ENCODE measurements at regions not wholly inside any gene's neighbourhood (a gene's known extent, or its start where the extent isn't known, plus 50 kb on each side); places are given as distances from the start of the nearest gene placed in this dataset.

DNA sequence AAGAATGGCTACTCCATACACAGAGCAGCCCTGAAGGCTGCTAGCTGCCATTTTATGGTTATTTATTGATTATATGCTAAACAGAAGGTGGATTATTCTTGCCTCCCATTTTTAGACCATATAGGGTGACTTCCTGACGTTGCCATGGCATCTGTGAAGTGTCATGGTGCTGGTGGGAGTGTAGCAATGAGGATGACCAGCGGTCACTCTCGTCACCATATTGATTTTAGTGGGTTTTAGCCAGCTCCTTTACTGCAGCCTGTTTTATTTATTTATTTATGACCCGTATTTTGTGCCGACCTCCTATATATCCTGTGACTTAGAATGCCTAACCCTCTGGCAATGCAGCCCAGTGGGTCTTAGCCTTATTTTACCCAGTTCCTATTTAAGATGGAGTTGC is 553.9 kb downstream of the TNS1 start:
- TF ChIP-seq, protein P1, sequence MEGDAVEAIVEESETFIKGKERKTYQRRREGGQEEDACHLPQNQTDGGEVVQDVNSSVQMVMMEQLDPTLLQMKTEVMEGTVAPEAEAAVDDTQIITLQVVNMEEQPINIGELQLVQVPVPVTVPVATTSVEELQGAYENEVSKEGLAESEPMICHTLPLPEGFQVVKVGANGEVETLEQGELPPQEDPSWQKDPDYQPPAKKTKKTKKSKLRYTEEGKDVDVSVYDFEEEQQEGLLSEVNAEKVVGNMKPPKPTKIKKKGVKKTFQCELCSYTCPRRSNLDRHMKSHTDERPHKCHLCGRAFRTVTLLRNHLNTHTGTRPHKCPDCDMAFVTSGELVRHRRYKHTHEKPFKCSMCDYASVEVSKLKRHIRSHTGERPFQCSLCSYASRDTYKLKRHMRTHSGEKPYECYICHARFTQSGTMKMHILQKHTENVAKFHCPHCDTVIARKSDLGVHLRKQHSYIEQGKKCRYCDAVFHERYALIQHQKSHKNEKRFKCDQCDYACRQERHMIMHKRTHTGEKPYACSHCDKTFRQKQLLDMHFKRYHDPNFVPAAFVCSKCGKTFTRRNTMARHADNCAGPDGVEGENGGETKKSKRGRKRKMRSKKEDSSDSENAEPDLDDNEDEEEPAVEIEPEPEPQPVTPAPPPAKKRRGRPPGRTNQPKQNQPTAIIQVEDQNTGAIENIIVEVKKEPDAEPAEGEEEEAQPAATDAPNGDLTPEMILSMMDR (conservative IDR thresholded peaks at IDR 0.05), result no peak
- TF ChIP-seq EZH2 (IDR thresholded peaks at IDR 0.05; ENCODE audit: low read depth), result no peak

All from PC-9 (cell line).